Coronary artery (tissue), 2 donors: ENCODE measurements at regions not wholly inside any gene's neighbourhood (a gene's known extent, or its start where the extent isn't known, plus 50 kb on each side); places are given as distances from the start of the nearest gene placed in this dataset.
"Not testable (repeated sequence)": the region's sequence is repeated elsewhere in the genome, so short reads cannot be mapped to it uniquely, and the experiment has no call there.

ENCODE experiments used
- DNase-seq: peaks from one replicate; pipeline ENCODE4 v3.0.0-alpha.2; 2017; ENCODE audit warnings: low spot score
- H3K27ac ChIP-seq, 2 donors: fragments of 200-600 bp; sonication (generic); one replicate each; pipeline ENCODE4 v1.5.1; 2016 to 2019
- H3K4me3 ChIP-seq: fragments of 200-600 bp; sonication (generic); 2 replicates; pipeline ENCODE4 v1.5.1; 2016; ENCODE audit warnings: mild to moderate bottlenecking, moderate library complexity
- TF ChIP-seq, protein P1 (sequence below): fragments of 200-600 bp; sonication (generic); IDR thresholded peaks from one replicate; pipeline ENCODE4 v1.5.1; 2019; ENCODE audit warnings: antibody characterized with exemption

DNA sequence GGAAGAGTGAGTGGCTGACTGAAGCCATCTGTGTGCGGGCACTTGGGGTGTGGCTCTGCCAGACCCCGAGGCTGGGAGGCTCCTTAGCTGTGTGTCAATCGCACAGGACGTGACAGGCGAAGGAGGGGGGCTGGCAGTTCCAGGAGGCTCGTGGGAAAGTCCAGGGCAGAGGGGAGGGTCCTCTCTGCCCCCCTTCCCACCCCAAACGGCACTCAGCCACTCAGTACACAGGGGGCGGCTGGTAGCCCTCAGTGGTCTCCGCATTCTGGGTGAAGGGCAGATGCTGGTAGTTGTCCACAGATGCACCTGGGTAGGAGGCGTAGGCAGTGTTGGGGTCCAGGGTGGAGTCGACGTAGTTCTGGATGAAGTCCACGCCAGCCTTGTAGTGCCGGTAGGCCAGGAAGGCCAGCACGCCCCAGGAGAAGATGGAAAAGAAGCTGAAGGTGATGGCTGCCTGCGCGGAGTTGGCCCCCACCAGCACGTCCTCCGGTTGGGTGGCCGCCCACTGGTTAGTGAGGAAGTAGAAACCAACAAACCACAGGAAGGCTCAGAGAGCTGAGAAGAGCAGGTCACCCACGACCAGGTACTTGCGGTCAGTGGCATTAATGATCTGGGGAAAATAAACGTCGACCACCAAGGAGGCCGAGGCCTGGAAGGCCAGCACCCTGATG is 85.4 kb upstream of the CEP78 start:
- H3K27ac ChIP-seq: no peak overlapping the region
- DNase-seq: no peak
- no peak overlapping the region for H3K4me3 ChIP-seq
- TF ChIP-seq, protein P1, sequence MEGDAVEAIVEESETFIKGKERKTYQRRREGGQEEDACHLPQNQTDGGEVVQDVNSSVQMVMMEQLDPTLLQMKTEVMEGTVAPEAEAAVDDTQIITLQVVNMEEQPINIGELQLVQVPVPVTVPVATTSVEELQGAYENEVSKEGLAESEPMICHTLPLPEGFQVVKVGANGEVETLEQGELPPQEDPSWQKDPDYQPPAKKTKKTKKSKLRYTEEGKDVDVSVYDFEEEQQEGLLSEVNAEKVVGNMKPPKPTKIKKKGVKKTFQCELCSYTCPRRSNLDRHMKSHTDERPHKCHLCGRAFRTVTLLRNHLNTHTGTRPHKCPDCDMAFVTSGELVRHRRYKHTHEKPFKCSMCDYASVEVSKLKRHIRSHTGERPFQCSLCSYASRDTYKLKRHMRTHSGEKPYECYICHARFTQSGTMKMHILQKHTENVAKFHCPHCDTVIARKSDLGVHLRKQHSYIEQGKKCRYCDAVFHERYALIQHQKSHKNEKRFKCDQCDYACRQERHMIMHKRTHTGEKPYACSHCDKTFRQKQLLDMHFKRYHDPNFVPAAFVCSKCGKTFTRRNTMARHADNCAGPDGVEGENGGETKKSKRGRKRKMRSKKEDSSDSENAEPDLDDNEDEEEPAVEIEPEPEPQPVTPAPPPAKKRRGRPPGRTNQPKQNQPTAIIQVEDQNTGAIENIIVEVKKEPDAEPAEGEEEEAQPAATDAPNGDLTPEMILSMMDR: no peak

DNA sequence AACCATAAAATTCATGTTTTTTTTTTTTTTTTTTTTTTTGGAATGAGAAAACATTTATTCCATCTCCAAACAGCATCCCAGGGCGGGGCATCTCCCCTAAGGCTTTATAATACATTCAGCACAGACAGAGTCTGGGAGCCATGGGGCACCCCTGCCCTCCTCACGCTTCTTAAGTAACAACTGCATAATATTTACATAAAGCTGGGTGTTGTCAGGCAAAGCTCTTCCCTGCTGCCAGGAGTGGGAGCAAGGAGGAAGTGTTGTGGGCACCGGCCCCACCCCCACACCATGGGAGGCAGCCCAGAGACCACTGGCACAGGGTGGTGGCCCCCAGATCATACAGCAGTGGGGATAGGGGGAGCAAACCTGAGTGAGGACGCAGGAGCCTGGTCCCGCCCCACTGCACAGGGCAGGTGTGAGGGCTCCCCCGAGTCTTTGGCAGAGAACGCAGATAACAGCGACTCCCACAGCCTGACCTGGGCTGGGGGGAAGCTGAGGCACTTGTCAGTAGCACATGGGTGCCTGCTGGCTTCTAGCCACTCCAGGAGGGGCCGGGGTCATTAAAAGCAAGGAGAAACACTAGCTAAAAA is 86.1 kb upstream of the CEP78 start:
- TF ChIP-seq, protein P1: no peak
- DNase-seq: no peak
- H3K4me3 ChIP-seq: no peak overlapping the region
- no peak overlapping the region for H3K27ac ChIP-seq

DNA sequence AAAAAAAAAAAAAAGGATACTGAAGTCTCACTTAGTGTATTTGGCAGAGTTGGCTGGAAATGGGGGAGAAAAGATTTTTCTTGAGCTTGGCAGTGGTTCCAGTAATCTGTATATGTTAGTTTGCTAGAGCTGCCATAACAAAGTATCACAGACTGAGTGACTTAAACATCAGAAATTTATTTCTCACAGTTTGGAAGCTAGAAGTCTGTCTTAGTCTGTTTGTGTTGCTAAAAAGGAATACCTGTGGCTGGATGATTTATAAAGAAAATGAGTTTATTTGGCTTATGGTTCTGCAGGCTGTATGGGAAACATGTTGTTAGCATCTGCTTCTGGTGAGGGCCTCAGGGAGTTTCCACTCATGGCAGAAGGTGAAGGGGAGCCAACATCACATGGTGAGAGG is 89.6 kb upstream of the CEP78 start:
- Histone ChIP-seq H3K4me3 (no peak overlapping the region), H3K27ac (no peak overlapping the region)
- TF ChIP-seq, protein P1: no peak
- DNase-seq: no peak

DNA sequence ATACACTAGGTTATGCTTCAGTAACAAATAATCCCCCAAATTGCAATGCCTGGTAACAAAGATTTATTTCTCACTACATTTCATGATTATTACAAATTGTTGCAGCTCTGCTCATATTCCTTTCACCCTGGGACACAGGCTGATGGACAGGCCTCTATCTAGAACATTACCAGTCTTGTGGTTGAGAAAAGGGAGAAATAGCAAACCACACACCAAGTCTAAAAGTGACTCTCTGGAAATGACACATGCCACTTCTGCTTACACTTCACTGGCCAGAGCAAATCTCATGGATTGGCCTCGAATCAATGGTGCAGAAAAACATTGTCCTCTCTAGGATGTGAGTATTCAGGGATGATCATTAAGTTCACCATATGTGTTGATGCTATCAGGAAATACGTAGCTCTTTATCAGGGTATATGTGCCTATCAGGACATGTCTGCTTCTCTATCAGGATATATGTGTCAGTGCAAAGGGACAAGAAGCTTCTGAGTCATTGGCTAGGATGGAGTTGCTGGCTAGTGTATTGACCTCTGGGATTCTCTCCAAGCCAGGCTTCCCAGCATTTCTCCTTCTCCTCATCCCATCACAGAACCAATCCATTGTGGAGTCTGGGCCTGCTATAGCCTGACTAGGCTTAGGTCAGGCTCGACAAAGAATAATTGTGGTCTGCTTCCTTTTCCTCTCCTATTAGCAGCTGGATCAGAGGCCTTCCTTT is 91.1 kb upstream of the CEP78 start:
- no peak overlapping the region for H3K4me3 ChIP-seq
- TF ChIP-seq, protein P1: no peak
- no peak overlapping the region for H3K27ac ChIP-seq
- DNase-seq: no peak

DNA sequence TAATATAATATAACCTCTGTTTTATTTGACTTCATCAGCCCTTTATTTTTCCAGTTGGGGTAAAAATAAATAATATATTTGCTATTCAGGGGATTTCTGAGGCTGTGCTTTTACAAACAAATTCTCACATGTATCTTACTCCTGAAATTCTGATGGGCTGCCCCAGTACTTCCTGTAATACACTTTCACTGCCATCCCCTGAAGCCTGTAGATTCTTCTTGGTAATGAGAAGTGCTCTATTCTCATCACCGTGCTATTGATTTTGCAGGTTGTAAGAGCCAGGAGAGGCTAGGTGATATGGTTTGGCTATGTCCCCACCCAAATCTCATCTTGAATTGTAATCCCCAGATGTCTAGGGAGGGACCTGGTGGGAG is 91.9 kb upstream of the CEP78 start:
- Histone ChIP-seq H3K27ac (no peak overlapping the region), H3K4me3 (no peak overlapping the region)
- DNase-seq: no peak
- TF ChIP-seq, protein P1: no peak

DNA sequence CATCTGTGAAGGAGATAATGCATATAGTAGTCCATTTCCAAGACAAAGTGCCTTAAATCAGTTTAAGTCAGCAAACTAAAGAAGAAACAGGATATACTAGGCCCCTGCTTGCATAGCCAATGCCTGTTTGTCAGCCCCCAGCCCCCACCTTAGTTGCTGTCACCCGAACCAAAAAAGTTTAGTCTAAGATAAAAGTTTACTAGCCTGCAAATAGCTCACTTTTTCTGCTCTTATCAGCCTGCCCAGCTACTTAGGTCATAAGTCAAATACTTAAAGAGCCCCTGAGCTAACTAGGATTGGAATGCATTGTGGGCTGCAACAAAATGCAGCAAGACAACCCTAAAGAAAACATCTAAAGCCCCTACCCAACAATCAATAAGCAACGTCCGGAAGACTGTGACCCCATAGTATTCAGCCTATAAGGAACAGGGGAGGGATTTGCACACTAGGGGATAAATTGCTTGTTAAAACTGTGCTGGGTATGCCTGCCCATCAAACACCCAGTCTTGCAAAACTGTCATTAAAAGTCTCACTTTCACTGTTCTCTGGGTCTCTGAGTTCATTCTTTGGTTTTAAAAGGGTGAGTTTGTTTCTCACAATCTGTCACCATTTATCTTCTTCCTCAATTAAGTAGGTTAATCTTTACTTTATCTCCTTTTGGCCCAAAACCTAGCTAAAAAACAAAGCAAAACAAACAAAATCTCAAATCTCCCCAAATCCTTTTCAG is 92.4 kb upstream of the CEP78 start:
- TF ChIP-seq, protein P1: no peak
- no peak overlapping the region for H3K27ac ChIP-seq
- no peak overlapping the region for H3K4me3 ChIP-seq
- DNase-seq: no peak

DNA sequence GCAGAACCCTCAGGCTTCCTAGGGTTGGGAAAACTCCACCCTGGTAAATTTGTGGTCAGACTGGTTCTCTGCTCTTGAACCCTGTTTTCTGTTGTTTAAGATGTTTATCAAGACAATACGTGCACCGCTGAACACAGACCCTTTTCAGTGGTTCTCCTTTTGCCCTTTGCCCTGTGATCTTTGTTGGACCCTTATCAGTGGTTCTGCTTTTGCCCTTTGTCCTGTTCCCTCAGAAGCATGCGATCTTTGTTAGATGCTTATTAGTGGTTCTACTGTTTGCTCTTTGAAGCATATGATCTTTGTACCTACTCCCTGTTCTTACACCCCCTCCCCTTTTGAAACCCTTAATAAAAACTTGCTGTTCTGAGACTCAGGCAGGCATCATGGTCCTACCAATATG is 93.6 kb upstream of the CEP78 start:
- not testable (repeated sequence) for H3K4me3 ChIP-seq, DNase-seq, H3K27ac ChIP-seq
